CD4-positive, alpha-beta T cell (primary cell): ENCODE measurements at regions not wholly inside any gene's neighbourhood (a gene's known extent, or its start where the extent isn't known, plus 50 kb on each side); places are given as distances from the start of the nearest gene placed in this dataset.

ENCODE experiments used
- ATAC-seq: fragments of 200-7000 bp; cut with Tn5 transposase; one replicate; pipeline ENCODE4 v1.10.0; 2022; ENCODE audit warnings: mild to moderate bottlenecking; ENCODE audit not compliant: poor library complexity
- CTCF ChIA-PET: fragments of 350-600 bp; sonication (Branson Sonifier 250); formaldehyde crosslinking; loops from one replicate; lab custom pipeline; 2021; ENCODE audit warnings: antibody characterized with exemption, inconsistent platforms; lab: Charles Lee
- POLR2A ChIA-PET: fragments of 350-600 bp; sonication (Branson Sonifier 250); formaldehyde crosslinking; loops from one replicate; lab custom pipeline; 2021; ENCODE audit warnings: antibody characterized with exemption, inconsistent platforms; lab: Charles Lee
- DNase-seq, 14 experiments: peaks; one replicate each; pipeline ENCODE4 v3.0.0-alpha.2; 2013 to 2020; ENCODE audit warnings: mixed read lengths in 2 of 14
- H3K27ac ChIP-seq, 2 donors: one replicate each; pipeline versions ENCODE4 v1.5.1 to v1.7.0; 2013; ENCODE audit warnings: low read length in 2 of 2, low read depth in 1 of 2, mild to moderate bottlenecking in 1 of 2
- H3K27me3 ChIP-seq, 2 experiments: 1 replicate in 1 of 2; 2 replicates in 1 of 2; pipeline versions ENCODE4 v1.6.1 to v1.7.0; 2013; ENCODE audit warnings: low read length in 2 of 2, control low read depth in 1 of 2, mild to moderate bottlenecking in 1 of 2, moderate library complexity in 1 of 2; ENCODE audit not compliant: insufficient read depth in 2 of 2, control insufficient read depth in 1 of 2
- H3K36me3 ChIP-seq: one replicate; pipeline ENCODE4 v1.6.1; 2013; ENCODE audit warnings: low read length, control low read depth; ENCODE audit not compliant: insufficient read depth
- H3K4me1 ChIP-seq: one replicate; pipeline ENCODE4 v1.6.1; 2013; ENCODE audit warnings: low read length, control low read depth; ENCODE audit not compliant: insufficient read depth
- H3K4me3 ChIP-seq: one replicate; pipeline ENCODE4 v1.5.1; 2013; ENCODE audit warnings: mild to moderate bottlenecking, low read length, moderate library complexity
- H3K9me3 ChIP-seq, 2 experiments: 1 replicate in 1 of 2; 2 replicates in 1 of 2; pipeline versions ENCODE4 v1.6.1 to v1.7.0; 2013; ENCODE audit warnings: low read length in 2 of 2, mild to moderate bottlenecking in 2 of 2, control low read depth in 1 of 2, moderate library complexity in 1 of 2; ENCODE audit not compliant: control insufficient read depth in 1 of 2, insufficient read depth in 1 of 2
- H3K27ac Mint-ChIP-seq: one replicate; pipeline ENCODE4 v1.8.0; 2020; ENCODE audit warnings: mixed read lengths
- H3K27me3 Mint-ChIP-seq: one replicate; pipeline ENCODE4 v1.8.0; 2021; ENCODE audit warnings: mixed read lengths
- H3K36me3 Mint-ChIP-seq: one replicate; pipeline ENCODE4 v1.8.0; 2021; ENCODE audit warnings: low read depth, mixed read lengths
- H3K4me1 Mint-ChIP-seq: one replicate; pipeline ENCODE4 v1.8.0; 2021; ENCODE audit warnings: low read depth, mixed read lengths
- H3K4me3 Mint-ChIP-seq: one replicate; pipeline ENCODE4 v1.8.0; 2020; ENCODE audit warnings: mild to moderate bottlenecking, mixed read lengths
- H3K9me3 Mint-ChIP-seq: one replicate; pipeline ENCODE4 v1.8.0; 2020; ENCODE audit warnings: mixed read lengths
- intact Hi-C, 2 experiments: fragments of 100-400 bp; cut with DNase I in 1 of 2; cut with micrococcal nuclease in 1 of 2; formaldehyde crosslinking; loops; one replicate each; pipeline versions ENCODE4 v1.15.1 to v1.9.0; 2023 to 2025; cut with DNase I, micrococcal nuclease
- TF ChIP-seq, protein P1 (sequence below): fragments of 200-600 bp; IDR thresholded peaks from one replicate; pipeline ENCODE4 v1.8.0; 2022; ENCODE audit warnings: antibody characterized with exemption, mild to moderate bottlenecking

- no peaks in the 10 kb centered on the region for H3K9me3 ChIP-seq
- no peaks in the 10 kb centered on the region for H3K36me3 ChIP-seq
- CTCF ChIA-PET = no interaction called here
- Mint-ChIP-seq H3K4me1 (no peaks in the 10 kb centered on the region), H3K4me3 (no peak overlapping the region), H3K27me3 (peaks cover 40% of the 10 kb centered on the region), H3K36me3 (no peaks in the 10 kb centered on the region), H3K27ac (no peak overlapping the region), H3K9me3 (no peaks in the 10 kb centered on the region)
- intact Hi-C loops = no loop called here
- TF ChIP-seq, protein P1, sequence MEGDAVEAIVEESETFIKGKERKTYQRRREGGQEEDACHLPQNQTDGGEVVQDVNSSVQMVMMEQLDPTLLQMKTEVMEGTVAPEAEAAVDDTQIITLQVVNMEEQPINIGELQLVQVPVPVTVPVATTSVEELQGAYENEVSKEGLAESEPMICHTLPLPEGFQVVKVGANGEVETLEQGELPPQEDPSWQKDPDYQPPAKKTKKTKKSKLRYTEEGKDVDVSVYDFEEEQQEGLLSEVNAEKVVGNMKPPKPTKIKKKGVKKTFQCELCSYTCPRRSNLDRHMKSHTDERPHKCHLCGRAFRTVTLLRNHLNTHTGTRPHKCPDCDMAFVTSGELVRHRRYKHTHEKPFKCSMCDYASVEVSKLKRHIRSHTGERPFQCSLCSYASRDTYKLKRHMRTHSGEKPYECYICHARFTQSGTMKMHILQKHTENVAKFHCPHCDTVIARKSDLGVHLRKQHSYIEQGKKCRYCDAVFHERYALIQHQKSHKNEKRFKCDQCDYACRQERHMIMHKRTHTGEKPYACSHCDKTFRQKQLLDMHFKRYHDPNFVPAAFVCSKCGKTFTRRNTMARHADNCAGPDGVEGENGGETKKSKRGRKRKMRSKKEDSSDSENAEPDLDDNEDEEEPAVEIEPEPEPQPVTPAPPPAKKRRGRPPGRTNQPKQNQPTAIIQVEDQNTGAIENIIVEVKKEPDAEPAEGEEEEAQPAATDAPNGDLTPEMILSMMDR = no peak
- H3K27me3 ChIP-seq = peaks cover 11 to 29% of the 10 kb centered on the region in 2 experiments
- POLR2A ChIA-PET = no interaction called here
- no peak for DNase-seq
- no peak overlapping the region for H3K27ac ChIP-seq
- no peaks in the 10 kb centered on the region for H3K4me1 ChIP-seq
- no peak overlapping the region for H3K4me3 ChIP-seq
- no peak for ATAC-seq
Observed at GRCh38 chr3:15151166-15151565, 52.2 kb upstream of the RBSN start.

DNA sequence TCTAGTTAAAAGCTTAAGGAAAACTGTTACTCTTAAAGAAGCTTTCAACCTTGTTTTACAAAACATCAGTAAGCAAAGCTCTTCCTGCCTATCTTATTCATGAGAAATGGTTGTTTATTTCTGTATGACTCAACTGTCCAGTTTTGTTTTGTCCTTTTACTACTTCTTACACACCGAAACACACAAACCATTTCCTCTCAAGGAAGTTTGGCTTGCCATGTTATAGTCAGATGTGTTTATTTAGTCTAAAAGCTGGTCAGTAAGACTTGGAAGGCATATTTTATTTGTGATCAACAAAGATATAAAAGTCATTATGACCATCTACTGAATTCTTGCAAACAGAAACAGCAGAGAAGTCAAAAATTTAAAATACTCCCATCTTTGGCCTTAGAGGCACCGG lies 53.2 kb upstream of the RBSN start:
- Histone ChIP-seq H3K27ac (no peak overlapping the region), H3K4me3 (no peak overlapping the region), H3K4me1 (no peaks in the 10 kb centered on the region), H3K9me3 (no peaks in the 10 kb centered on the region), H3K36me3 (no peaks in the 10 kb centered on the region), H3K27me3 (peaks cover 13 to 29% of the 10 kb centered on the region in 2 experiments)
- ATAC-seq = no peak
- Mint-ChIP-seq H3K4me1 (no peaks in the 10 kb centered on the region), H3K4me3 (no peak overlapping the region), H3K27ac (no peak overlapping the region), H3K36me3 (no peaks in the 10 kb centered on the region), H3K27me3 (peaks cover 40% of the 10 kb centered on the region), H3K9me3 (no peaks in the 10 kb centered on the region)
- CTCF ChIA-PET = interaction anchor here (0.7 kb wide), 1 partner anchor 10 kb away, joined by 3 read pairs; no protein-coding TSS in a partner anchor
- POLR2A ChIA-PET = no interaction called here
- TF ChIP-seq, protein P1 = no peak
- DNase-seq = no peak
- intact Hi-C loops = no loop called here

- no peaks in the 10 kb centered on the region for H3K4me1 Mint-ChIP-seq
- no peaks in the 10 kb centered on the region for H3K36me3 Mint-ChIP-seq
- ChIA-PET POLR2A (no interaction called here), CTCF (no interaction called here)
- ATAC-seq (no peak), DNase-seq (no peak)
- H3K9me3 Mint-ChIP-seq = peaks cover 3% of the 10 kb centered on the region
- no peaks in the 10 kb centered on the region for H3K9me3 ChIP-seq
- peaks cover 15 to 29% of the 10 kb centered on the region in 2 experiments for H3K27me3 ChIP-seq
- no peak overlapping the region for H3K27ac ChIP-seq
- no peaks in the 10 kb centered on the region for H3K4me1 ChIP-seq
- intact Hi-C loops = no loop called here
- H3K36me3 ChIP-seq = no peaks in the 10 kb centered on the region
- TF ChIP-seq, protein P1 = no peak
- no peak overlapping the region for H3K4me3 ChIP-seq
- peaks cover 39% of the 10 kb centered on the region for H3K27me3 Mint-ChIP-seq
- no peak overlapping the region for H3K27ac Mint-ChIP-seq
- H3K4me3 Mint-ChIP-seq = no peak overlapping the region
Observed at GRCh38 chr3:15153103-15153502, 52.9 kb upstream of the CAPN7 start.
